Dendritic cell treated with granulocyte-macrophage colony-stimulating factor and Interleukin-4, amounts not matched to agents 40 ng/mL and 50 ng/mL, for 4 days (primary cell): ENCODE measurements at regions not wholly inside any gene's neighbourhood (a gene's known extent, or its start where the extent isn't known, plus 50 kb on each side); places are given as distances from the start of the nearest gene placed in this dataset.
"Not testable (repeated sequence)": the region's sequence is repeated elsewhere in the genome, so short reads cannot be mapped to it uniquely, and the experiment has no call there.

Source experiments
- H3K27ac Mint-ChIP-seq: one replicate; pipeline ENCODE4 v1.8.0; 2022; ENCODE audit warnings: mild to moderate bottlenecking, mixed read lengths
- H3K27me3 Mint-ChIP-seq: one replicate; pipeline ENCODE4 v1.8.0; 2022; ENCODE audit warnings: mild to moderate bottlenecking, mixed read lengths
- H3K36me3 Mint-ChIP-seq: one replicate; pipeline ENCODE4 v1.8.0; 2022; ENCODE audit warnings: low read depth, mixed read lengths
- H3K4me1 Mint-ChIP-seq: one replicate; pipeline ENCODE4 v1.8.0; 2022; ENCODE audit warnings: low read depth, mixed read lengths
- H3K4me3 Mint-ChIP-seq: one replicate; pipeline ENCODE4 v1.8.0; 2022; ENCODE audit warnings: mild to moderate bottlenecking, moderate library complexity, mixed read lengths
- H3K9me3 Mint-ChIP-seq: one replicate; pipeline ENCODE4 v1.8.0; 2022; ENCODE audit warnings: mixed read lengths
- intact Hi-C: fragments of 100-400 bp; cut with micrococcal nuclease; formaldehyde crosslinking; loops from one replicate; pipeline ENCODE4 v1.15.0; 2022

DNA sequence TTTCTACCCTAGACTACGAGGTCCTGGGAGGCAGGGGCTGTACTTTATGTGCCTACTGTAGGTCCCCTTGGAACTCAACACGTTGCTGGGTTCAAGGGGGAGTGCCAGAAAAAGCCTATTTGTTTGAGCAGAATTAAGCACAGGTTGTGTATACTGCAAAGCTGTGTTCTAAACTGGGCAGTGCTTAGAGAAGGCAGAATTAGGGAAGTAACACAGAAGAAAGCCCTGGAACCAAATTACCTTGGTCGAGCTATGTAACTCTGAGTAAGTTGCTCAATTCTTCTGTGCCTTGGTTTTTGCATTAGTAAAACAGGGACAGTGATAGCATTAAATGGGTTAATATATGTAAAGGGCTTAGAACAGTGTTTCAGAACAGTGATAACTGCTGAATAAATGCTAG lies 245.0 kb upstream of the SFRP2 start:
- Mint-ChIP-seq H3K9me3 (no peaks in the 10 kb centered on the region), H3K4me1 (no peaks in the 10 kb centered on the region), H3K27me3 (no peaks in the 10 kb centered on the region), H3K27ac (no peak overlapping the region), H3K4me3 (no peak overlapping the region), H3K36me3 (no peaks in the 10 kb centered on the region)
- intact Hi-C loops = no loop called here

DNA sequence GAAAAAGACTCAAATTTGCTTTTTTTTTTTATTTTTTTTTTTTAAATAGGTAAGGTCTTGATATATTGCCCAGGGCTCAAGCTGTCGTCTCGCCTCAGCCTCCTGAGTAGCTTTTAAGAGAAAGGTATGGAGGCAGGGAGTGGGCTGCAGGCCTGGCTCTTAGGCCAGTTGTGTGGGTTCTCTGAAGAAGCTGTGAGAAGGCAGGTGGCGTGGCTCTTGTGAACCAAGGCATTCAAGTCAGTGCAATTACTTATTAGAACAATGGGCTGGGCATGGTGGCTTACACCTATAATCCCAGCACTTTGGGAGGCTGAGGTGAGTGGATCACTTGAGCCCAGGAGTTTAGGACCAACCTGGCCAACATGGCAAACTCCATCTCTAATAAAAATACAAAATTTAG lies 244.0 kb upstream of the SFRP2 start:
- intact Hi-C loops = no loop called here

DNA sequence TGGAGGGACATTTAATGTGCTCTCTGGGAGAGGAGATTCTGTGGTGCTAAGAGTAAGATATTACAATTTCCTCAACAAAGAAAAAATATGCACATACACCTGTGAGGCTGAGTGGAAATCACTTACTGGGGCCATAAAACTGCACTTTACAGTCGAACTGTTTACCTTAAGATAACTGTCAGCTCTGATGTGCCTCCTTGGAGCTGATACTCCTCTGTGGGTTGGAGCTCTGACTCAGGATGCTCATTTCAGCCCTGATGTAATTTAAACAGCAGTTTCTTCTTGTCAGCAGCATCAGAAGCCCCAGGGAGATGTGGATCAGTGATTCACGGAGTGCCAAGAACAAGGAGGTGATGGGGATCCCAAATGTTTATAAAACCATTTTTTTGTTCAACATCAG lies 241.9 kb upstream of the SFRP2 start:
- Mint-ChIP-seq H3K36me3 (no peaks in the 10 kb centered on the region), H3K27me3 (no peaks in the 10 kb centered on the region), H3K9me3 (no peaks in the 10 kb centered on the region), H3K4me1 (no peaks in the 10 kb centered on the region), H3K4me3 (no peak overlapping the region), H3K27ac (no peak overlapping the region)
- intact Hi-C loops = no loop called here

More for the DNA sequence above, 244.0 kb upstream of the SFRP2 start:
- Mint-ChIP-seq H3K4me3 (no peak overlapping the region), H3K4me1 (no peaks in the 10 kb centered on the region), H3K36me3 (no peaks in the 10 kb centered on the region), H3K27me3 (no peaks in the 10 kb centered on the region), H3K9me3 (no peaks in the 10 kb centered on the region), H3K27ac (no peak overlapping the region)

DNA sequence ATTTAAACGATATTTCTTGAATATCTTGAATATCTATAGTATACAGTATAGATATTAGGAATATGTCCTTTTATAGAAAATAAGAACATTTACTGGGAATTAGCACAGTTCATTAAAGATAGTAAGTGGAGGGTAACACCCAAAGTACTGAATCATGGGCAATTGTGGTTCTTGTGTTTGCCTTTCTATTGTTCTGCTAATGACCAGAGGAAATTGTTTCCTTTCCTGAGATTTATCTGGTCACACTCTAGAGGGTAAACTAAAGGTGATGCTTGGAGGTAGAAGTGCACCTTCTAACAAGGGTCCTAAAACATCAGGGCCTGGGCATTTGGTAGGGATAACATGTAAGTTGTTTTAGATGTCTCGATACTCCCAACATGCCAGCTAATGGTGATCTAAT lies 241.3 kb upstream of the SFRP2 start:
- Mint-ChIP-seq H3K36me3 (no peaks in the 10 kb centered on the region), H3K27me3 (no peaks in the 10 kb centered on the region), H3K4me1 (no peaks in the 10 kb centered on the region), H3K9me3 (no peaks in the 10 kb centered on the region), H3K27ac (no peak overlapping the region), H3K4me3 (no peak overlapping the region)
- intact Hi-C loops = no loop called here

DNA sequence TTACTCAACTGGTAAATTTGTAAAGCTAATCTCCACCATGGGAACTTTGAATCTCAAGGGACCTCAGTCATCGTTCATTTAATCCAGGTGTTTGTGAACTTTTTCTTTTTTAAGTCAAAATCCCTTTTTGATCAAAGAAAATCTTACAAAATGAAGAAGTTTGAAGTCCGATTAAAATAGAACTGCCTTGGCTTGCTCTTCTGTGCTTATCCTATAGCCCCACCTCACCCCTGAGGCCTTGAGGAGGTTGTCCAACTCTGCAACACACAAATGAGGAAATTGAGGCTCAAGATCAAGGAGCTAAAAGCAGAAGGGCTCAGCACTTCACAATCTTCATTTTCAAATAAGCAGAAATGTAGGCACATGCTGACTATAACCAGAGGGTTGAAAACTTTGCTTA lies 240.3 kb upstream of the SFRP2 start:
- Mint-ChIP-seq H3K4me1 (no peaks in the 10 kb centered on the region), H3K27ac (no peak overlapping the region), H3K4me3 (no peak overlapping the region), H3K36me3 (no peaks in the 10 kb centered on the region), H3K9me3 (no peaks in the 10 kb centered on the region), H3K27me3 (no peaks in the 10 kb centered on the region)
- intact Hi-C loops = no loop called here

DNA sequence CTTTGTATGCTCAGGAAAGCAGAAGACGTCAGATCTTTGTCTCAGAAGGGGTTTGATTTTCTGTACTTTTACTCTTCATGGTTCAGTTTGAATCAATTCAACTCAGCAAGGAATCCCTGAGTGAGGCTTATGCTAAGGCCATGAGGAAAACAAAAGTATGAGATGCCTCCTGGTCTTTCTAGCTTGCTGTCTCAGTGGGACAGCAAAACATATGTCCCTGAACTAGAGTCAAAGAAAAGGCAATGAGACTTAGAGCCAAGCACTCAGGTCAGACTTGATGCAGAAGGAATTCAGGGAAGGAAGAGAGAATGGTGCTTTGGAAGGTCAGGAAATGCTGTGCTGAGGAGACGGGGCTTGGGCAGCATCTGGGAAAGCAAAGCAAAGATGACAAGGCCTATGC lies 236.2 kb upstream of the SFRP2 start:
- no peaks in the 10 kb centered on the region for H3K4me1 Mint-ChIP-seq
- no peak overlapping the region for H3K27ac Mint-ChIP-seq
- H3K36me3 Mint-ChIP-seq = no peaks in the 10 kb centered on the region
- intact Hi-C loops = no loop called here
- H3K27me3 Mint-ChIP-seq = no peaks in the 10 kb centered on the region
- no peak overlapping the region for H3K4me3 Mint-ChIP-seq
- no peaks in the 10 kb centered on the region for H3K9me3 Mint-ChIP-seq

DNA sequence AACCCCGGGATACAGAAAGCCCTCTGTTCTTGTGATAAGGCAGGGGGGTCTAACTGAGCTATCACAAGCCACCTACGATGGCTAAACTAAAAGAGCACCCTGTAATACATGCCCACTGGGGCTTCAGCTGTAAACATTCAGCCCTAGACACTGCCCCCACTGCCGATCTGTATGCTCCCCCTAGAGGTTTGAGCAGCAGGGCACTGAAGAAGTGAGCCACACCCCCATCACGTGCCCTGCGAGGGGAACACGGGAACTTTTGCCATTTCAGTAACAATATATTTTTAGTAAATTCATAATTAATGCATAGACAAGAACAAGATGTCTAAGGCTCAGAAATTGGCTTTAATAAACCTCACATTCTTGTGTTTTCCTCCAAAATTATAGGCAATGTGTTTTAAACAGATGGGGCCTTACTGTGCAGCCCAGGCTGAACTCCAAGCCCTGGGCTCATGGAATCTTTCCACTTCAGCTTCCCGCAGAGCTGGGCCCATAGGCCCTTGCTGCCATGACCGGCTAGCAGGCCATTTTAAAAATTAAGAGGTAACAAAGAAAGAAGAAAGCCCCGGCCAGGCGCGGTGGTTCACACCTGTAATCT lies 235.3 kb upstream of the SFRP2 start:
- intact Hi-C loops = no loop called here

DNA sequence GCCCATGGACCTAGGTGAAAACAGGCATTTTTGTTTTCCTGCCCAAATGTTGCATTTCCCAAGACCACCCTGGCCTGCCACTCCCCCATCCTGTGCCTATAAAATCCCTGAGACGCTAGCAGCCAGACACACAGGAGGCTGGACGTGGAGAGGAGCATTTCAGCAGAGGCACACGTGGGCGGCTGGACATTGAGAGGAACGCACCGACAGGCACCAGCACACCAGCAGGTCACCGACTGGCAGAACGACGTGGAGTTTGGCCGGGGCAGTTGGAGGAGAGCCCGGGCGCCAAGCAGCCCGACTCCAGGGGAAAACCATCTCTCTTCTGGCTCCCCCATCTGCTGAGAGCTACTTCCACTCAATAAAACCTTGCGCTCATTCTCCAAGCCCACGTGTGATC lies 234.8 kb upstream of the SFRP2 start:
- intact Hi-C loops, H3K9me3 Mint-ChIP-seq, H3K4me3 Mint-ChIP-seq, H3K27me3 Mint-ChIP-seq, H3K4me1 Mint-ChIP-seq, H3K27ac Mint-ChIP-seq, H3K36me3 Mint-ChIP-seq: not testable (repeated sequence)

More for the DNA sequence above, 235.3 kb upstream of the SFRP2 start:
- no peaks in the 10 kb centered on the region for H3K36me3 Mint-ChIP-seq
- no peaks in the 10 kb centered on the region for H3K4me1 Mint-ChIP-seq
- H3K27me3 Mint-ChIP-seq = no peaks in the 10 kb centered on the region
- H3K4me3 Mint-ChIP-seq = no peak overlapping the region
- no peak overlapping the region for H3K27ac Mint-ChIP-seq
- H3K9me3 Mint-ChIP-seq = no peaks in the 10 kb centered on the region

DNA sequence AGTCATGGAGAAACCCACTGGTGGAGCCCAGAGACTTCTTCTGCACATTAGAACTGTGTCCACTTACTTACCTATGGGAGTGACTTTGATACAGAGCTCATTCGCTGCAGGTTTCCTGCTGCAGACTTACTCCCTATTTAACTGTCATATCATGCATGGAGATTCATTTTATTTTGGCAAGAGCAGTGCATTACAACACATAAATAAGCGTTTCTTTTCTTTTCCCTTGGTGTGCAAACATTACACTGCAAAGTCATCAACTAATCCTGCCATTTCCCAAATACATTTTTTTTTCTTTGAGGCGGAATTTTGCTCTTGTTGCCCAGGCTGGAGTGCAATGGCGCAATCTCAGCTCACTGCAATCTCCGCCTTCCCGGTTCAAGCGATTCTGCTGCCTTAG lies 230.9 kb upstream of the SFRP2 start:
- H3K4me1 Mint-ChIP-seq = no peaks in the 10 kb centered on the region
- intact Hi-C loops = no loop called here
- H3K9me3 Mint-ChIP-seq = no peaks in the 10 kb centered on the region
- no peaks in the 10 kb centered on the region for H3K36me3 Mint-ChIP-seq
- no peak overlapping the region for H3K27ac Mint-ChIP-seq
- peaks cover 3% of the 10 kb centered on the region for H3K27me3 Mint-ChIP-seq
- H3K4me3 Mint-ChIP-seq = no peak overlapping the region

DNA sequence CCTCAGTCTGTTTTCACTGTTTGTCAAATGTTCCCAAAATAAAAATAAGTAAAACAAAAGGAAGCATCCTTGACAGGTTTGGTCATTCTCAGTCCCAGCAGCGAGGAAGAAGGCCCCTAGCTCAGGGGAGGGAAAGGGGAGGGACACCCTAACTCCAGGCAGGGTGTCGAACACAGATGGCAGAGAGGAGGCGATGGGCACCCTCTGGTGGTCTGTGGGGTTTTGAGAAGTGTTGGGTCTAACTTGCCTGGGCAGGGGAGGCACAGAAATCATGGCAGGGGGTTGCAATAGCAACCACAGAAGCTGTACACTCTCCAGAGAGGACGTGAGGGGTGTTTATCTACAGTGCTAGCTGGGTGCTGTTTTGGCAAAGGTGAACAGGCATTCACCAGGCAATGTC lies 229.8 kb upstream of the SFRP2 start:
- Mint-ChIP-seq H3K27me3 (peaks cover 3% of the 10 kb centered on the region), H3K4me1 (no peaks in the 10 kb centered on the region), H3K36me3 (no peaks in the 10 kb centered on the region), H3K9me3 (no peaks in the 10 kb centered on the region), H3K27ac (no peak overlapping the region), H3K4me3 (no peak overlapping the region)
- intact Hi-C loops = no loop called here

DNA sequence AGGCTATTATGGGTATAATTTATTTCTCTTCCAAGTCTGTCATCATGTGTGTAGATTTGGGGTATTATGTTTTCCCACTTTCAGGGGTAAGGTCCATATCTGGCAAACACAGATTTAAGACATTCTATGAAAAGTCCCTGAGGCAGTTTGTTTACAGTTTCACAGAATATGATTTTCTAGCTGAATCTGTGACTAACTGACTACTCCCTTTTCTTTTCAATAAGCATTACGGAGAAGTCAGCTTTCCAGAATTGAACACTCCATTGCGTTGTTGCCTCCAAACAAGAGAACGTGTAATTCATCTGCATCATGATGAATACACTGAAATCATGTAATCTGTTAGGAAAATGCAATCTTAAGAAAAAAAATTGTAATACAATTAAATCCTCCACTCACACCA lies 226.7 kb upstream of the SFRP2 start:
- H3K36me3 Mint-ChIP-seq = no peaks in the 10 kb centered on the region
- H3K27me3 Mint-ChIP-seq = peaks cover 3% of the 10 kb centered on the region
- no peaks in the 10 kb centered on the region for H3K9me3 Mint-ChIP-seq
- H3K27ac Mint-ChIP-seq = no peak overlapping the region
- H3K4me1 Mint-ChIP-seq = no peaks in the 10 kb centered on the region
- intact Hi-C loops = no loop called here
- no peak overlapping the region for H3K4me3 Mint-ChIP-seq

DNA sequence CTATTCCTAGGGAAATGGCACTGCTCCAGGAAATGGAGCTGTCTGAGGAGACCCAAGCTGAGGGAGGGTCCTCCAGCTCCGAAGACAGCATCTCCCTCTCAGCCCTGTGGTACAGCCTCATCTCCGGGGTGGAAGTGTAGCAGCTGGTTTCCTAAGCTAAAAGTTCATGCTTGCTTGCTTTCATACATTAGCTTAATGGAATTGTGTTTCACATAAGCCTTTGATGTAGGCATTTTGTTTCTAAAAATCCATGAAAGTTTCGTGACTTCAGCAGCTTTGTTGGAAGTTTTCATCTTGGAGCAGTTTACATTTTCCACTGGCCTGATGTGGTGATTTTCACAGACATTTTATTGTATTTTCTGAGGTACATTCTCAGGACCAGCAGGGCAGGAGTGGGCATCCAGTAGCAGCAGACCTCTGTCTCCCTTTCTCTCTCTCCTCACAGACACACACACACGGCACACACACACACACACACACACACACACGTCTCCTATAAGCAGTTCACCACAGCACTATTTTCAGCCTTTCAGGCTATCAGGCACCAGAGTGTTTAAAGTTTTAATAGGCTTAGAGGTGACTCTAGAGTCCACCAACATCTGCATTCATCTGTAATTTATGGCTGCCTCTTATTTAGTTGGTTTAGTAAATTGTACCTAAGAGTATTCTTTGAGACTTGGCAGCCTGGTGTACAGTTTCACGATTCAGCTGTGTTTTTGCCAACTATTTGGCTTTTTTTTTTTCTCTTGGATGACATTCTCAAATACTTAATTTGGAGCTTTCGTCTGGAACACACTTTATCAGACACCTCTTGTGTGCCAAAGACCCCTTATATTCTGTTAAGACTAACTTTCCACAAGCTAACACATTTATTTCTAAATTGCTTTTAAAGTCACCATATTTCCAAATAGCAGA lies 225.8 kb upstream of the SFRP2 start:
- no peak overlapping the region for H3K4me3 Mint-ChIP-seq
- H3K9me3 Mint-ChIP-seq = no peaks in the 10 kb centered on the region
- no peaks in the 10 kb centered on the region for H3K4me1 Mint-ChIP-seq
- intact Hi-C loops = no loop called here
- peaks cover 3% of the 10 kb centered on the region for H3K27me3 Mint-ChIP-seq
- H3K27ac Mint-ChIP-seq = no peak overlapping the region
- H3K36me3 Mint-ChIP-seq = no peaks in the 10 kb centered on the region

DNA sequence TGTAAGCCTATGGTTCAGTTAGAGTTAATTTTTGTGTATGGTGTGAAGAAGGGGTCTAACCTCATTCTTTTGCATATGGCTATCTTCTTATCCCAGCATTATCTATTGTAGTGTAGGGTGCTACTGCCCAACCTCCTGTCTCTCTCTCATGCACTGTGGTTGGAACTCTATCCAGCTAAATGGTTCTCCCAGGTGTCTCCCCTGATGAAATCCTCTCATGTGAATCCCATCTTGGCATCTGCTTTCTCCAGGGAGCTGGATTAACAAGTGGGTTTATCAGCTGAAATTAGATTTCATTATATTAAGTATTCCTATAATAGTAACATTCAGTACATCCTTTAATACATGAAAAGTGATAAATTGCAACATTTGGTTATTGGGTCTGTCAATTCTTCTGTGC lies 224.7 kb upstream of the SFRP2 start:
- Mint-ChIP-seq H3K36me3 (no peaks in the 10 kb centered on the region), H3K9me3 (no peaks in the 10 kb centered on the region), H3K27me3 (peaks cover under 1% of the 10 kb centered on the region), H3K4me1 (no peaks in the 10 kb centered on the region), H3K4me3 (no peak overlapping the region), H3K27ac (no peak overlapping the region)
- intact Hi-C loops = no loop called here

DNA sequence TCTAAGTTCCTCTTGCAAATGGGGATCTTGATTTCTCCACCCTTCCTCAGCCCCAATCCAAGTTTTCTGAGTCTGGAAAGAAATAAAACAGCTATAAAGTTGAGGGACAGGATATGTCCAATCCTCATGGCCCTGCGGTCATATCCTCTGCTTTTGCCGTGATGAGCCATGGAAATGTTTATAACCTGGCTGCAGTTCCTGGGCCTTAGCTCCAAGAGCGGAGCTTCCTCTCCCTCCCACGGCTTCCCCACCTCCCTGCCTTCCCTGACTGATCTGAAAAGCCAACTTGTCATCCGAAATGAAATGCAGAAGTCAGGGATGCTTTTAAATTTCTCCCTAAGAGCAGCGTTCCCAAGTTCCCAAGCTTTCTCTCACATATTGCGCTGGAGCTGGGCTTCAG lies 221.5 kb upstream of the SFRP2 start:
- H3K9me3 Mint-ChIP-seq = no peaks in the 10 kb centered on the region
- no peaks in the 10 kb centered on the region for H3K4me1 Mint-ChIP-seq
- H3K4me3 Mint-ChIP-seq = no peak overlapping the region
- intact Hi-C loops = no loop called here
- H3K27me3 Mint-ChIP-seq = no peaks in the 10 kb centered on the region
- no peaks in the 10 kb centered on the region for H3K36me3 Mint-ChIP-seq
- H3K27ac Mint-ChIP-seq = no peak overlapping the region

DNA sequence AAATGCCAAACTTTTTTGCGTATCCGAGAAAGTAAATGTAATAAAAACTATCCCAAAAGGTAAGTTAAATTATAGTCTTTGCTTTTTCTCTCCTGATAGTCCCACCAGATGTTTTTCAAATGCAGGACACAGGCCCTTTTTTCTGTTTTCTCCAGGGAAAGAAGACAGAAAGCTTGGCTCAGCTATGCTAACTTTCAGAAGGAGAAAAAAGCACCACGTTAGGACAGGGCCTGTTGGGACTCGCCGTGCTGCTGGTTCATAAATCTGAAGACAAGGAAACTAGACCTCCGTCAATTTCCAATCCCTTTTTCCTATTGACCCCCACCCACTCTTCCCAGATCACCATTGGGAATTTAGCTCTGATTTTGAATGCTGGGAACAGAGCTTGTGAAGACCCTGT lies 220.9 kb upstream of the SFRP2 start:
- intact Hi-C loops = no loop called here
- no peaks in the 10 kb centered on the region for H3K36me3 Mint-ChIP-seq
- H3K27ac Mint-ChIP-seq = no peak overlapping the region
- H3K4me1 Mint-ChIP-seq = no peaks in the 10 kb centered on the region
- no peak overlapping the region for H3K4me3 Mint-ChIP-seq
- no peaks in the 10 kb centered on the region for H3K9me3 Mint-ChIP-seq
- no peaks in the 10 kb centered on the region for H3K27me3 Mint-ChIP-seq
